Coronary artery (tissue), 2 donors: ENCODE measurements at regions not wholly inside any gene's neighbourhood (a gene's known extent, or its start where the extent isn't known, plus 50 kb on each side); places are given as distances from the start of the nearest gene placed in this dataset.
A peak's percentile ranks its signal among the peaks of the same experiment; 100 is the strongest.

Experiments used
- DNase-seq: peaks from one replicate; pipeline ENCODE4 v3.0.0-alpha.2; 2017; ENCODE audit warnings: low spot score
- H3K27ac ChIP-seq, 2 donors: fragments of 200-600 bp; sonication (generic); one replicate each; pipeline ENCODE4 v1.5.1; 2016 to 2019
- H3K4me3 ChIP-seq: fragments of 200-600 bp; sonication (generic); 2 replicates; pipeline ENCODE4 v1.5.1; 2016; ENCODE audit warnings: mild to moderate bottlenecking, moderate library complexity
- TF ChIP-seq, protein P1 (sequence below): fragments of 200-600 bp; sonication (generic); IDR thresholded peaks from one replicate; pipeline ENCODE4 v1.5.1; 2019; ENCODE audit warnings: antibody characterized with exemption

DNA sequence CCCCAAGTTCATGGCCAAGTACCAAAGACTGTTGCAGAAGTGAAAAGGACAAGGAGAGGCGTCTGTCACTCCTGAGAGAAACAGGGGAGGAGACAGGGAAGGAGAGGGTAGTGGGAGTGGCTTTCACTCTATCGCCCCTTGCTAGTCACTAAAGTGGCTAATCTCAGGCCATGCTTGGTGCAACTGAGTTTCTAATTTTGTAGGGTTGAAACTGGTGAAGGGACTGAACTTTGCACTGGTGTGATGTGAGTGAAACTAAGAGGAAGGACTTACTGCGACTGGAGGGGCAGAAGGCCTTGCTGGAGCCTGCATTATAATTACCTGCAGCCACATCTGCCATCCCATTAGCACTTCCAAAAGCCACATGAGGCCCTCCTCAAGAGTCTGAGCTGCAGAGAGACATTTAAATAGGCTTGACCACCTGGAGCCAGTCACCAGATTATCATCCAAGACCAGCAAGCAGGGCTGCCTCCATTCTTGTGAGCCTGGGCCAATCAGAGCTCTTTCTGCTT lies 107.2 kb upstream of the EEPD1 start:
- peak overlapping the region; percentile 28 to 49 for H3K27ac ChIP-seq
- TF ChIP-seq, protein P1, sequence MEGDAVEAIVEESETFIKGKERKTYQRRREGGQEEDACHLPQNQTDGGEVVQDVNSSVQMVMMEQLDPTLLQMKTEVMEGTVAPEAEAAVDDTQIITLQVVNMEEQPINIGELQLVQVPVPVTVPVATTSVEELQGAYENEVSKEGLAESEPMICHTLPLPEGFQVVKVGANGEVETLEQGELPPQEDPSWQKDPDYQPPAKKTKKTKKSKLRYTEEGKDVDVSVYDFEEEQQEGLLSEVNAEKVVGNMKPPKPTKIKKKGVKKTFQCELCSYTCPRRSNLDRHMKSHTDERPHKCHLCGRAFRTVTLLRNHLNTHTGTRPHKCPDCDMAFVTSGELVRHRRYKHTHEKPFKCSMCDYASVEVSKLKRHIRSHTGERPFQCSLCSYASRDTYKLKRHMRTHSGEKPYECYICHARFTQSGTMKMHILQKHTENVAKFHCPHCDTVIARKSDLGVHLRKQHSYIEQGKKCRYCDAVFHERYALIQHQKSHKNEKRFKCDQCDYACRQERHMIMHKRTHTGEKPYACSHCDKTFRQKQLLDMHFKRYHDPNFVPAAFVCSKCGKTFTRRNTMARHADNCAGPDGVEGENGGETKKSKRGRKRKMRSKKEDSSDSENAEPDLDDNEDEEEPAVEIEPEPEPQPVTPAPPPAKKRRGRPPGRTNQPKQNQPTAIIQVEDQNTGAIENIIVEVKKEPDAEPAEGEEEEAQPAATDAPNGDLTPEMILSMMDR: no peak

GRCh38 chr7:36047091-36047658 lies 105.9 kb upstream of the EEPD1 start:
- no peak for DNase-seq
- Histone ChIP-seq H3K4me3 (no peak overlapping the region), H3K27ac (peak overlapping the region; percentile 21 to 41)
- TF ChIP-seq, protein P1: no peak

More for the DNA sequence above, 107.2 kb upstream of the EEPD1 start:
- DNase-seq: no peak
- H3K4me3 ChIP-seq: no peak overlapping the region

- Histone ChIP-seq H3K27ac (peak overlapping the region; percentile 21 to 35), H3K4me3 (no peak overlapping the region)
- TF ChIP-seq, protein P1: no peak
- no peak for DNase-seq
Observed at GRCh38 chr7:36048141-36048901, 104.7 kb upstream of the EEPD1 start.

DNA sequence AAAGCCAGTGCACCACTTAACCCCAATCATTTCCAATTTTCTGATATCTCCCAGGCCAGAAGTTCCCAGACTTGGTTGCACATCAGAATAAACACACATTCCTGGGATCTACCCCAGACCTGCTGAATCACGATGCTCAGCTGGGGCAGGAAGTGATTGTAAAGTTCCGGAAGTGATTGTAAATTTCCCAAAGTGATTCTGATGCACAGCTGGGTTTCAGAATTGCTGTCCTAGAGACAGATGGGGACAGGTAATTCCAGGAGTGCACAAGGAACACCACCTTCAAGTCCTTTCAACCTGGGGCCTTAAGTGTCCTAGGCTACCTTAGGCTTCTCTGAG lies 104.2 kb upstream of the EEPD1 start:
- peak overlapping the region; percentile 0 to 5 for H3K27ac ChIP-seq
- H3K4me3 ChIP-seq: no peak overlapping the region
- TF ChIP-seq, protein P1: no peak
- DNase-seq: no peak

GRCh38 chr7:36051501-36051900 lies 101.6 kb upstream of the EEPD1 start:
- H3K27ac ChIP-seq: no peak overlapping the region
- DNase-seq: no peak
- H3K4me3 ChIP-seq: no peak overlapping the region
- TF ChIP-seq, protein P1: no peak

DNA sequence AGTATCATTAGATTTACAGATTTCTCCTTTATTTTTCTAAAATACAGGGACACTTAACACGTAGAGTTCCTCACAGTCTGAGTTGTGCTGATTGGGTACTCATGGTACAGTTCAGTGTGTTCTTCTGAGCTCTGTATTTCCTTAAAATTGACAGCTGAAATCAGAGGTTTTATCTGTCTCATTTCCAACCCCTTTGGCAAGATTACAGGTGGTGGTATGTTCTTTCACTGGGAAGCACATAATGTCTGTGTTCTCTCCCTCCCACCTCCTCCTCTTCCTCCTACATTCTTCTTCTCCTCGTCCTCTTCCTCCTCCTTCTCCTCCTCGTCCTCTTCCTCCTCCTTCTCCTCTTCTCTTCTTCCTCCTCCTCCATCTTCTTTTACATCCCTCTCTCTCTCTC lies 99.5 kb upstream of the EEPD1 start:
- H3K4me3 ChIP-seq: no peak overlapping the region
- TF ChIP-seq, protein P1: no peak
- no peak for DNase-seq
- H3K27ac ChIP-seq: no peak overlapping the region

- Histone ChIP-seq H3K4me3 (no peak overlapping the region), H3K27ac (no peak overlapping the region)
- TF ChIP-seq, protein P1: no peak
- no peak for DNase-seq
Observed at GRCh38 chr7:36054637-36055036, 98.4 kb upstream of the EEPD1 start.
